HepG2 (cell line): ENCODE measurements at regions not wholly inside any gene's neighbourhood (a gene's known extent, or its start where the extent isn't known, plus 50 kb on each side); places are given as distances from the start of the nearest gene placed in this dataset.

Experiments
- BRD4 ChIP-seq: sonication (generic); formaldehyde crosslinking; IDR thresholded peaks from 2 replicates; pipeline ENCODE4 v1.4.0; 2020; ENCODE audit warnings: missing genetic modification reagents
- KDM5B ChIP-seq: sonication (generic); formaldehyde crosslinking; IDR thresholded peaks from 2 replicates; pipeline ENCODE4 v1.4.0; 2020; ENCODE audit warnings: missing genetic modification reagents, mild to moderate bottlenecking, borderline replicate concordance
- RXRA ChIP-seq: sonication (generic); formaldehyde crosslinking; IDR thresholded peaks from 2 replicates; pipeline ENCODE4 v1.5.1; 2020; ENCODE audit warnings: missing genetic modification reagents
- SRSF1 ChIP-seq: fragments of 200-400 bp; formaldehyde crosslinking; optimal IDR thresholded peaks from 2 replicates; pipeline ENCODE3; 2017; ENCODE audit warnings: mild to moderate bottlenecking, low read depth, low read length, moderate library complexity
- ZNF670 ChIP-seq: sonication (generic); formaldehyde crosslinking; IDR thresholded peaks from 2 replicates; pipeline ENCODE4 v1.8.0; 2022; ENCODE audit warnings: mild to moderate bottlenecking, missing genetic modification reagents, borderline replicate concordance
- ZNF761 ChIP-seq: sonication (generic); formaldehyde crosslinking; conservative IDR thresholded peaks from 2 replicates; pipeline ENCODE4 v1.4.0; 2020; ENCODE audit warnings: mild to moderate bottlenecking, missing genetic modification reagents
- TF ChIP-seq, protein P1 (sequence below): sonication (generic); formaldehyde crosslinking; IDR thresholded peaks from 2 replicates; pipeline ENCODE4 v1.5.0; 2020; ENCODE audit warnings: mild to moderate bottlenecking, missing genetic modification reagents, moderate library complexity

DNA sequence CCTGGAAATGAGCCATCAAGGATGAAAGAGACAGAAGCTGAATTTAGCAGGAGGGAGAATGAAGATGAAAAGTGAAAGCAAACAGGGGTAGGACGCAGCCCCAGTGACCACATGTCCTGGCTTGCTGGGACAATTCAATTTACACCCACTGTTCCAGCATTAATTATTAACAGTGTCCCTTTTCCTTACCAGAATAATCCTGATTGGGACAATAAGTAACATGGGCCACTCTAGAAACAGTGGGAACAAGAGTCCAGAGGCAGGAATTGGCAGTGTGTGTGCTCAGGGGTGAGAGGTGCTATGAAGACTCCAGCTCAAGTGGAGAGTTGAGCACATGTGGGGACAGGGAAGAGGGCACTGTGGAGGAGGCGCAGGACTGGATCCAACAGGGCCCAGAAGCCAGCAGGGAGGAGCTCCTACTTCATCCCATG is 147.1 kb downstream of the C5orf15 start:
- TF ChIP-seq KDM5B, result no peak
- TF ChIP-seq, protein P1, sequence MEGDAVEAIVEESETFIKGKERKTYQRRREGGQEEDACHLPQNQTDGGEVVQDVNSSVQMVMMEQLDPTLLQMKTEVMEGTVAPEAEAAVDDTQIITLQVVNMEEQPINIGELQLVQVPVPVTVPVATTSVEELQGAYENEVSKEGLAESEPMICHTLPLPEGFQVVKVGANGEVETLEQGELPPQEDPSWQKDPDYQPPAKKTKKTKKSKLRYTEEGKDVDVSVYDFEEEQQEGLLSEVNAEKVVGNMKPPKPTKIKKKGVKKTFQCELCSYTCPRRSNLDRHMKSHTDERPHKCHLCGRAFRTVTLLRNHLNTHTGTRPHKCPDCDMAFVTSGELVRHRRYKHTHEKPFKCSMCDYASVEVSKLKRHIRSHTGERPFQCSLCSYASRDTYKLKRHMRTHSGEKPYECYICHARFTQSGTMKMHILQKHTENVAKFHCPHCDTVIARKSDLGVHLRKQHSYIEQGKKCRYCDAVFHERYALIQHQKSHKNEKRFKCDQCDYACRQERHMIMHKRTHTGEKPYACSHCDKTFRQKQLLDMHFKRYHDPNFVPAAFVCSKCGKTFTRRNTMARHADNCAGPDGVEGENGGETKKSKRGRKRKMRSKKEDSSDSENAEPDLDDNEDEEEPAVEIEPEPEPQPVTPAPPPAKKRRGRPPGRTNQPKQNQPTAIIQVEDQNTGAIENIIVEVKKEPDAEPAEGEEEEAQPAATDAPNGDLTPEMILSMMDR (CRISPR knock-in tag), result no peak
- no peak for TF ChIP-seq ZNF761 (CRISPR knock-in tag)
- TF ChIP-seq BRD4, result no peak
- no peak for TF ChIP-seq RXRA (CRISPR knock-in tag)
- TF ChIP-seq SRSF1, result no peak
- no peak for TF ChIP-seq ZNF670 (CRISPR knock-in tag)
